Activated B cell treated with CpG ODN at 0.5 μM for 24 hours (primary cell): ENCODE measurements at regions not wholly inside any gene's neighbourhood (a gene's known extent, or its start where the extent isn't known, plus 50 kb on each side); places are given as distances from the start of the nearest gene placed in this dataset.

Experiments
- ATAC-seq: fragments of 200-7000 bp; cut with Tn5 transposase; one replicate; pipeline ENCODE4 v1.10.0; 2021; ENCODE audit warnings: low read depth, mild to moderate bottlenecking, moderate library complexity
- CTCF ChIA-PET: fragments of 350-600 bp; sonication (Branson Sonifier 250); formaldehyde crosslinking; loops from one replicate; lab custom pipeline; 2021; ENCODE audit warnings: antibody characterized with exemption; lab: Charles Lee
- POLR2A ChIA-PET: fragments of 350-600 bp; sonication (Branson Sonifier 250); formaldehyde crosslinking; loops from one replicate; lab custom pipeline; 2021; ENCODE audit warnings: antibody characterized with exemption; lab: Charles Lee
- DNase-seq: peaks from one replicate; pipeline ENCODE4 v3.0.0; 2022
- H3K27ac Mint-ChIP-seq: one replicate; pipeline ENCODE4 v1.8.0; 2020; ENCODE audit warnings: mixed read lengths
- H3K27me3 Mint-ChIP-seq: one replicate; pipeline ENCODE4 v1.8.0; 2021; ENCODE audit warnings: mixed read lengths
- H3K36me3 Mint-ChIP-seq: one replicate; pipeline ENCODE4 v1.8.0; 2021; ENCODE audit warnings: low read depth, mixed read lengths
- H3K4me1 Mint-ChIP-seq: one replicate; pipeline ENCODE4 v1.8.0; 2021; ENCODE audit warnings: mixed read lengths
- H3K4me3 Mint-ChIP-seq: one replicate; pipeline ENCODE4 v1.8.0; 2020; ENCODE audit warnings: mild to moderate bottlenecking, mixed read lengths
- H3K9me3 Mint-ChIP-seq: one replicate; pipeline ENCODE4 v1.8.0; 2020; ENCODE audit warnings: mixed read lengths
- CTCF ChIP-seq: fragments of 200-600 bp; IDR thresholded peaks from one replicate; pipeline ENCODE4 v1.8.0; 2022; ENCODE audit warnings: antibody characterized with exemption, mild to moderate bottlenecking
- intact Hi-C: fragments of 100-400 bp; cut with micrococcal nuclease; formaldehyde crosslinking; loops from one replicate; pipeline ENCODE4 v1.15.1; 2024

- peaks cover 18% of the 10 kb centered on the region for H3K9me3 Mint-ChIP-seq
- POLR2A ChIA-PET, result no interaction called here
- no peaks in the 10 kb centered on the region for H3K36me3 Mint-ChIP-seq
- no peak overlapping the region for H3K4me3 Mint-ChIP-seq
- CTCF ChIA-PET, result no interaction called here
- intact Hi-C loops, result no loop called here
- H3K4me1 Mint-ChIP-seq, result no peaks in the 10 kb centered on the region
- no peaks in the 10 kb centered on the region for H3K27me3 Mint-ChIP-seq
- no peak for TF ChIP-seq CTCF
- no peak overlapping the region for H3K27ac Mint-ChIP-seq
- DNase-seq (no peak), ATAC-seq (no peak)
Measured at GRCh38 chr16:35221482-35222185, 1762.2 kb downstream of the TP53TG3F start.

- no peak for DNase-seq
- ChIA-PET CTCF (no interaction called here), POLR2A (no interaction called here)
- peaks cover 12% of the 10 kb centered on the region for H3K9me3 Mint-ChIP-seq
- H3K27me3 Mint-ChIP-seq, result no peaks in the 10 kb centered on the region
- no peak for ATAC-seq
- no peak overlapping the region for H3K4me3 Mint-ChIP-seq
- no peaks in the 10 kb centered on the region for H3K36me3 Mint-ChIP-seq
- intact Hi-C loops, result no loop called here
- TF ChIP-seq CTCF, result no peak
- no peak overlapping the region for H3K27ac Mint-ChIP-seq
- H3K4me1 Mint-ChIP-seq, result no peaks in the 10 kb centered on the region
Measured at GRCh38 chr16:35234679-35235078, 1775.3 kb downstream of the TP53TG3F start.

GRCh38 chr16:35239561-35239960, 1780.1 kb downstream of the TP53TG3F start:
- ChIA-PET POLR2A (no interaction called here), CTCF (no interaction called here)
- Mint-ChIP-seq H3K27me3 (no peaks in the 10 kb centered on the region), H3K36me3 (no peaks in the 10 kb centered on the region), H3K27ac (no peak overlapping the region), H3K9me3 (peaks cover 13% of the 10 kb centered on the region), H3K4me1 (no peaks in the 10 kb centered on the region), H3K4me3 (no peak overlapping the region)
- TF ChIP-seq CTCF, result no peak
- intact Hi-C loops, result no loop called here
- ATAC-seq (no peak), DNase-seq (no peak)

GRCh38 chr16:35249051-35249450, 1789.6 kb downstream of the TP53TG3F start:
- CTCF ChIA-PET, result no interaction called here
- H3K9me3 Mint-ChIP-seq, result peaks cover 18% of the 10 kb centered on the region
- H3K4me1 Mint-ChIP-seq, result no peaks in the 10 kb centered on the region
- no peak overlapping the region for H3K27ac Mint-ChIP-seq
- TF ChIP-seq CTCF, result no peak
- ATAC-seq (no peak), DNase-seq (no peak)
- H3K36me3 Mint-ChIP-seq, result no peaks in the 10 kb centered on the region
- POLR2A ChIA-PET, result no interaction called here
- no peak overlapping the region for H3K4me3 Mint-ChIP-seq
- H3K27me3 Mint-ChIP-seq, result no peaks in the 10 kb centered on the region
- intact Hi-C loops, result no loop called here

GRCh38 chr16:35252356-35252936, 1793.0 kb downstream of the TP53TG3F start:
- Mint-ChIP-seq H3K27me3 (no peaks in the 10 kb centered on the region), H3K4me3 (no peak overlapping the region), H3K36me3 (no peaks in the 10 kb centered on the region), H3K4me1 (no peaks in the 10 kb centered on the region), H3K9me3 (peaks cover 25% of the 10 kb centered on the region), H3K27ac (no peak overlapping the region)
- no peak for ATAC-seq
- ChIA-PET POLR2A (no interaction called here), CTCF (no interaction called here)
- intact Hi-C loops, result loop anchor here (10.0 kb wide), 1 partner anchor 52 kb away; no protein-coding TSS in a partner anchor
- no peak for DNase-seq
- no peak for TF ChIP-seq CTCF
